ENCODE measurements at regions not wholly inside any gene's neighbourhood (a gene's known extent, or its start where the extent isn't known, plus 50 kb on each side); places are given as distances from the start of the nearest gene placed in this dataset.

DNA sequence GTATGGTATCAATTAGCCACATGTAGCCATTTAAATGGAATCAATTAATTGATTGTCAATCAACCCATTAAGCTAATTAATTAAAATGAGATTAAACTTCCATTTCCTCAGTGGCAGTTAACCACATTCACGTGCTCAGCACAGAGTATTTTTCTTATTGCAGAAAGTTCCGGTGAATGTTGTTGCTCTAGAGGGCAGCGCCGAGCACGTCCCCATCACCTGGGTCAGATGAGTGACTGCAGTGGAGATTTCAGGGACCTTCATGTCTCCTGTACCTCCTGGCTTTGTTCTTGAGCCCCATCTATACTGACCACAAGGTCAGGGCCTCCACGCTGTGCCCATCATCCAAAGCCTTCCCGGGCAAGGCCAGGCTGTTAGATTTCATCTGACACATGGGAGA, 168.8 kb upstream of the MKI67 start:
- H3K4me3 ChIP-seq = no peak overlapping the region
- H3K27me3 ChIP-seq = no peaks in the 10 kb centered on the region
- TF ChIP-seq, protein P1, sequence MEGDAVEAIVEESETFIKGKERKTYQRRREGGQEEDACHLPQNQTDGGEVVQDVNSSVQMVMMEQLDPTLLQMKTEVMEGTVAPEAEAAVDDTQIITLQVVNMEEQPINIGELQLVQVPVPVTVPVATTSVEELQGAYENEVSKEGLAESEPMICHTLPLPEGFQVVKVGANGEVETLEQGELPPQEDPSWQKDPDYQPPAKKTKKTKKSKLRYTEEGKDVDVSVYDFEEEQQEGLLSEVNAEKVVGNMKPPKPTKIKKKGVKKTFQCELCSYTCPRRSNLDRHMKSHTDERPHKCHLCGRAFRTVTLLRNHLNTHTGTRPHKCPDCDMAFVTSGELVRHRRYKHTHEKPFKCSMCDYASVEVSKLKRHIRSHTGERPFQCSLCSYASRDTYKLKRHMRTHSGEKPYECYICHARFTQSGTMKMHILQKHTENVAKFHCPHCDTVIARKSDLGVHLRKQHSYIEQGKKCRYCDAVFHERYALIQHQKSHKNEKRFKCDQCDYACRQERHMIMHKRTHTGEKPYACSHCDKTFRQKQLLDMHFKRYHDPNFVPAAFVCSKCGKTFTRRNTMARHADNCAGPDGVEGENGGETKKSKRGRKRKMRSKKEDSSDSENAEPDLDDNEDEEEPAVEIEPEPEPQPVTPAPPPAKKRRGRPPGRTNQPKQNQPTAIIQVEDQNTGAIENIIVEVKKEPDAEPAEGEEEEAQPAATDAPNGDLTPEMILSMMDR (IDR thresholded peaks at IDR 0.05) = no peak
- ATAC-seq (no peak), DNase-seq (no peak)
- intact Hi-C loops (cut with DNase I) = no loop called here
- H3K36me3 ChIP-seq = no peaks in the 10 kb centered on the region
- no peaks in the 10 kb centered on the region for H3K4me1 ChIP-seq
- no peak overlapping the region for H3K27ac ChIP-seq
- no peaks in the 10 kb centered on the region for H3K9me3 ChIP-seq

DNA sequence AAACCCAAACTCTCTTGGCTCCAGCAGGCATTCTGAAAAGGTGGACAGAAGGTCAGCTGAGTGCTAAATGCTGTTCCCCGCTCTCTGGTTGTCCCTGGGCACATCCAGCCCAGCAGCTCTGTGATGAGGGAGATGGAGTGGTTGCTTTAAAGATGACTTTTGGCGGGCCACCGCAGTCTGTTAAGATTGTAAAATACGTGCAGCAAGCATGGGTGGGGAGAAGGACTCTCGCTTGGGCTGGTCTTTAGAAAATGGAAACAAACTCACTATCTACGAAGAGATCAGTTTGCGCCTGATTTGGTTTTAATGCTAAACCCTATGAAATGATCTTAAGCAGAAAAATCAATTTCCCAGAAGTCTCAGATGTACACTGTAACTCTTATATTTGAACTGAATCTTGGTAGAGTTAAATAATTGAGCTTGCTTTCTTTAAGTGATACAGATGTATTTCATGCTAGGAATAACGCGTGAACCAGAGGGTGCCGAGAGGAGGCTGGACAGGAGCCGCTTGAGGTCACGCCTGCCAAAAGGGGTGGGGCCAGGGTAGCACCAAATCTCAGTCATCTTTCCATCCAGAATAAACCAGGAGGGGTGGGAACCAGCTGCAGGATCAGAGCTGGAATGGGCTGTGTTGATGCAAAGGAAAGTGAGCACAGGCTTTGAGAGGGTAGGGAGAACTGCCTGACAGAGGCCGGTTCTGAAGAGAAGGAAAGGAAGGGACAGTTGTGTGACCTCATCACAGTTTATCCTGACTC, 170.2 kb upstream of the MKI67 start:
- ATAC-seq = no peak
- H3K36me3 ChIP-seq = no peaks in the 10 kb centered on the region
- no peak overlapping the region for H3K27ac ChIP-seq
- H3K9me3 ChIP-seq = no peaks in the 10 kb centered on the region
- no peak overlapping the region for H3K4me3 ChIP-seq
- TF ChIP-seq, protein P1 (IDR thresholded peaks at IDR 0.05) = no peak
- H3K27me3 ChIP-seq = no peaks in the 10 kb centered on the region
- intact Hi-C loops (cut with DNase I) = no loop called here
- no peak for DNase-seq
- no peaks in the 10 kb centered on the region for H3K4me1 ChIP-seq

DNA sequence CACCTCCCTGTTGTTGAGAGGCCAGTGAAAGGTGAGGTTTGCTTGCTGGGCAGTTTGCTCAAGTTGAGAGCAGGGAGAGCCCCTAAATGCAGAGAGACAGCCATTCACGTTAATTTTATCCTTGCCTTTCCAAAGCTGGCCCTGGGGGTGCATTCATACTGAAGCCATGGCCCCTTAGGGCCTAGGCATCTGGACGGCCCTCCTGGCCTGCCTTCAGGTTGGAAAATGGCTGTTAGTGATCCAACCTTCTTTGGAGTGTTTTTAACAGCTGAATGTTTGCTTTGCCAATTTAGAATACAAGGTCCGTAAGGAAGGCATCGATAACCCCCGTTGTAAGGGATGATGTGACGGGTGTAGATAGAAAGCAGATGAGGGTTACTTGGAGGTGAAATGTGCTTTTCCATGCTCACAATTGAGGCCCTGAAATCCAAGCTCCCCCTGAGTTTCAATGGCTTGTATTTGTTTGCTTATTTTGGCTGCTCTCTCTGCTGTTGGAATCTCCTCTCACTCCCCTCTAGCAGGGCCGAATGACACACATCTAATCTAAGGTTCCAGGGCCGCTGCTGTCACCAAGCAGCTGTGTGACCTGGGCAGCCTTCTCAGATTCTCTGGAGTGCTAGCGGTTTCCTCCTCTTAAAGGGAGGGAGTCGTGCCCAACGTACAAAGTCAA, 171.6 kb upstream of the MKI67 start:
- Histone ChIP-seq H3K27me3 (no peaks in the 10 kb centered on the region), H3K9me3 (no peaks in the 10 kb centered on the region), H3K4me3 (no peak overlapping the region), H3K4me1 (no peaks in the 10 kb centered on the region), H3K36me3 (no peaks in the 10 kb centered on the region), H3K27ac (no peak overlapping the region)
- DNase-seq (no peak), ATAC-seq (no peak)
- intact Hi-C loops (cut with DNase I) = no loop called here
- TF ChIP-seq, protein P1 (IDR thresholded peaks at IDR 0.05) = no peak

DNA sequence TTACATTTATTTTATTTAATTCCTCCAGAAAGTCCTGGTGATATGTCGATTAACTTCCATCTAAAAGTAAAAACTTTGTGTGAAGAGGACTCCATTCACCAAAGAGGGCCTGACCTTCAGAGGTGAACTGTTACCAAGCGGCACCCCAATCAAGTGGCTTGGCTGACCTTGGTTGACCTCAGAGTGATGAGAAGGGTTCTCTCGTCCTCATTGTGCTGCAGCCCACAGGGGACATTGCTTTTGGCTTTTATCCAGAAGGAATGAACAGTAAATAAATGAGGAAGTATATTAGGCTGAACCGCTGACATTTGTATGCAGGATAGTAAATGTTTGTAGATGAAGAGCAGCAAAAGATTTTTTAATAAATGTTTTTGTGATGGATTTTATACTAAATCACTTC, 172.4 kb upstream of the MKI67 start:
- Histone ChIP-seq H3K4me3 (no peak overlapping the region), H3K9me3 (no peaks in the 10 kb centered on the region), H3K27me3 (no peaks in the 10 kb centered on the region), H3K4me1 (no peaks in the 10 kb centered on the region), H3K27ac (no peak overlapping the region), H3K36me3 (no peaks in the 10 kb centered on the region)
- TF ChIP-seq, protein P1 (IDR thresholded peaks at IDR 0.05) = no peak
- no peak for ATAC-seq
- intact Hi-C loops (cut with DNase I) = no loop called here
- no peak for DNase-seq

DNA sequence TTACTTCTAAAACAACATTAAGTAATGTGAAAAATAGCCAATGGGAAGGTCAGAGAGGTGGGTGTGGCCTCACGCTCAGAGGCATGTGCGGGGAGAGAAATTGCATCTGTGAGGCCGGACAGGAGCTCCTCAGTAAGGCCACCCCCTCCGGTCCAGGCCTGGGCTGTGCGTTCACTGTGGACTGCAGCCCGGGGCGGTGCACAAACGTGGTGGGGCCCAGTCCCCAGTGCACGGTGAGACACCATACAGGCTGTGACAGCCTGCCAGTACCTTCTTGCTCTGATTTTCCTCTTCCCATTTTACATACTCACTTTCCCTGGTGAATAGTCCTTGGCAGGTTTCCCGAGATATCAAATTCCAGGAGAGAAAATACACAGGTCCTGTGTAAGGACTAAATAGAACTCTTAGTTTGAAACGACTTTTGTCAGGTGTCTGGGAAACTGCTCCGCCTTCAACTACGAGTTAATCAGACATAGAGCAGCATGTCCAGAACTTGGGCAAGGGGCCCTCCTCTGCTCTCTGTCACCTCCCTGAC, 174.1 kb upstream of the MKI67 start:
- DNase-seq = no peak

More for the DNA sequence above, 174.1 kb upstream of the MKI67 start:
- no peaks in the 10 kb centered on the region for H3K27me3 ChIP-seq
- H3K9me3 ChIP-seq = no peaks in the 10 kb centered on the region
- H3K4me1 ChIP-seq = no peaks in the 10 kb centered on the region
- no peaks in the 10 kb centered on the region for H3K36me3 ChIP-seq
- H3K4me3 ChIP-seq = no peak overlapping the region
- no peak for ATAC-seq
- intact Hi-C loops (cut with DNase I) = no loop called here
- TF ChIP-seq, protein P1 (IDR thresholded peaks at IDR 0.05) = no peak
- H3K27ac ChIP-seq = no peak overlapping the region
